Skeletal muscle satellite cell (primary cell): ENCODE measurements at regions not wholly inside any gene's neighbourhood (a gene's known extent, or its start where the extent isn't known, plus 50 kb on each side); places are given as distances from the start of the nearest gene placed in this dataset.
"Not testable (repeated sequence)": the region's sequence is repeated elsewhere in the genome, so short reads cannot be mapped to it uniquely, and the experiment has no call there.

Source experiments
- H3K27me3 ChIP-seq: 2 replicates; pipeline ENCODE4 v1.7.0; 2013; ENCODE audit warnings: low read length; ENCODE audit not compliant: control insufficient read depth, insufficient read depth
- H3K36me3 ChIP-seq: 2 replicates; pipeline ENCODE4 v1.7.0; 2013; ENCODE audit warnings: mild to moderate bottlenecking, control low read depth, low read length; ENCODE audit not compliant: insufficient read depth
- H3K4me1 ChIP-seq: 2 replicates; pipeline ENCODE4 v1.7.0; 2013; ENCODE audit warnings: low read length; ENCODE audit not compliant: control insufficient read depth, insufficient read depth
- H3K4me2 ChIP-seq: 2 replicates; pipeline ENCODE4 v1.7.0; 2013; ENCODE audit warnings: mild to moderate bottlenecking, low read length
- H3K4me3 ChIP-seq: 2 replicates; pipeline ENCODE4 v1.7.0; 2013; ENCODE audit warnings: low read length
- H3K9ac ChIP-seq: 2 replicates; pipeline ENCODE4 v1.7.0; 2013; ENCODE audit warnings: mild to moderate bottlenecking, low read depth, low read length, moderate library complexity
- H3K9me3 ChIP-seq: replicated peaks from 2 replicates; pipeline ENCODE4 v1.7.0; 2013; ENCODE audit warnings: mild to moderate bottlenecking, control low read depth, low read length

- Histone ChIP-seq H3K9me3 (no peaks in the 10 kb centered on the region), H3K36me3 (no peaks in the 10 kb centered on the region), H3K4me2 (no peak overlapping the region), H3K9ac (no peak overlapping the region), H3K4me1 (no peaks in the 10 kb centered on the region), H3K27me3 (no peaks in the 10 kb centered on the region), H3K4me3 (no peak overlapping the region)
Observed at GRCh38 chr13:26867451-26868091, 107.0 kb upstream of the GPR12 start.

GRCh38 chr13:26864576-26864975 is 104.0 kb upstream of the GPR12 start:
- Histone ChIP-seq H3K9me3 (no peaks in the 10 kb centered on the region), H3K4me3 (no peak overlapping the region), H3K36me3 (no peaks in the 10 kb centered on the region), H3K4me1 (no peaks in the 10 kb centered on the region), H3K27me3 (no peaks in the 10 kb centered on the region), H3K9ac (no peak overlapping the region), H3K4me2 (no peak overlapping the region)

GRCh38 chr13:26861941-26862340 is 101.4 kb upstream of the GPR12 start:
- Histone ChIP-seq H3K27me3 (peaks cover under 1% of the 10 kb centered on the region), H3K4me1 (no peaks in the 10 kb centered on the region), H3K36me3 (no peaks in the 10 kb centered on the region), H3K4me2 (no peak overlapping the region), H3K9me3 (no peaks in the 10 kb centered on the region), H3K9ac (no peak overlapping the region), H3K4me3 (no peak overlapping the region)

GRCh38 chr13:26855921-26856320 is 95.3 kb upstream of the GPR12 start:
- Histone ChIP-seq H3K36me3 (no peaks in the 10 kb centered on the region), H3K4me1 (no peaks in the 10 kb centered on the region), H3K9ac (no peak overlapping the region), H3K4me2 (no peak overlapping the region), H3K9me3 (no peaks in the 10 kb centered on the region), H3K27me3 (peaks cover 11% of the 10 kb centered on the region), H3K4me3 (no peak overlapping the region)

- H3K9ac ChIP-seq = no peak overlapping the region
- no peaks in the 10 kb centered on the region for H3K4me1 ChIP-seq
- no peak overlapping the region for H3K4me3 ChIP-seq
- H3K4me2 ChIP-seq = no peak overlapping the region
- H3K27me3 ChIP-seq = peaks cover 11% of the 10 kb centered on the region
- no peaks in the 10 kb centered on the region for H3K9me3 ChIP-seq
- no peaks in the 10 kb centered on the region for H3K36me3 ChIP-seq
Observed at GRCh38 chr13:26855071-26855470, 94.5 kb upstream of the GPR12 start.

GRCh38 chr13:26853323-26853722 is 92.7 kb upstream of the GPR12 start:
- H3K36me3 ChIP-seq = no peaks in the 10 kb centered on the region
- H3K27me3 ChIP-seq = peaks cover 17% of the 10 kb centered on the region
- H3K9ac ChIP-seq = no peak overlapping the region
- H3K4me1 ChIP-seq = no peaks in the 10 kb centered on the region
- no peak overlapping the region for H3K4me3 ChIP-seq
- H3K9me3 ChIP-seq = no peaks in the 10 kb centered on the region
- no peak overlapping the region for H3K4me2 ChIP-seq

GRCh38 chr13:26847281-26847680 is 86.7 kb upstream of the GPR12 start:
- peaks cover 11% of the 10 kb centered on the region for H3K27me3 ChIP-seq
- no peaks in the 10 kb centered on the region for H3K36me3 ChIP-seq
- H3K4me1 ChIP-seq = no peaks in the 10 kb centered on the region
- H3K9me3 ChIP-seq = no peaks in the 10 kb centered on the region
- H3K4me2 ChIP-seq = no peak overlapping the region
- H3K9ac ChIP-seq = no peak overlapping the region
- H3K4me3 ChIP-seq = no peak overlapping the region

- H3K9me3 ChIP-seq, H3K4me3 ChIP-seq, H3K9ac ChIP-seq, H3K4me1 ChIP-seq, H3K4me2 ChIP-seq, H3K36me3 ChIP-seq: not testable (repeated sequence)
- peaks cover 24% of the 10 kb centered on the region for H3K27me3 ChIP-seq
Observed at GRCh38 chr13:26845063-26845462, 84.5 kb upstream of the GPR12 start.

- H3K36me3 ChIP-seq = no peaks in the 10 kb centered on the region
- no peak overlapping the region for H3K9ac ChIP-seq
- H3K4me1 ChIP-seq = no peaks in the 10 kb centered on the region
- H3K27me3 ChIP-seq = peaks cover 46% of the 10 kb centered on the region
- no peaks in the 10 kb centered on the region for H3K9me3 ChIP-seq
- no peak overlapping the region for H3K4me2 ChIP-seq
- no peak overlapping the region for H3K4me3 ChIP-seq
Observed at GRCh38 chr13:26839682-26840081, 79.1 kb upstream of the GPR12 start.

GRCh38 chr13:26838821-26839220 is 78.2 kb upstream of the GPR12 start:
- no peaks in the 10 kb centered on the region for H3K36me3 ChIP-seq
- peaks cover 46% of the 10 kb centered on the region for H3K27me3 ChIP-seq
- no peaks in the 10 kb centered on the region for H3K4me1 ChIP-seq
- no peaks in the 10 kb centered on the region for H3K9me3 ChIP-seq
- no peak overlapping the region for H3K9ac ChIP-seq
- no peak overlapping the region for H3K4me2 ChIP-seq
- H3K4me3 ChIP-seq = no peak overlapping the region

- H3K27me3 ChIP-seq = peaks cover 46% of the 10 kb centered on the region
- H3K4me1 ChIP-seq = no peaks in the 10 kb centered on the region
- no peak overlapping the region for H3K4me3 ChIP-seq
- H3K9me3 ChIP-seq = no peaks in the 10 kb centered on the region
- no peaks in the 10 kb centered on the region for H3K36me3 ChIP-seq
- no peak overlapping the region for H3K4me2 ChIP-seq
- H3K9ac ChIP-seq = no peak overlapping the region
Observed at GRCh38 chr13:26837997-26838396, 77.4 kb upstream of the GPR12 start.

- Histone ChIP-seq H3K27me3 (peaks cover 46% of the 10 kb centered on the region), H3K9me3 (no peaks in the 10 kb centered on the region), H3K9ac (no peak overlapping the region), H3K4me1 (no peaks in the 10 kb centered on the region), H3K4me2 (no peak overlapping the region), H3K36me3 (no peaks in the 10 kb centered on the region), H3K4me3 (no peak overlapping the region)
Observed at GRCh38 chr13:26837102-26837501, 76.5 kb upstream of the GPR12 start.
